ENCODE measurements at regions not wholly inside any gene's neighbourhood (a gene's known extent, or its start where the extent isn't known, plus 50 kb on each side); places are given as distances from the start of the nearest gene placed in this dataset.

DNA sequence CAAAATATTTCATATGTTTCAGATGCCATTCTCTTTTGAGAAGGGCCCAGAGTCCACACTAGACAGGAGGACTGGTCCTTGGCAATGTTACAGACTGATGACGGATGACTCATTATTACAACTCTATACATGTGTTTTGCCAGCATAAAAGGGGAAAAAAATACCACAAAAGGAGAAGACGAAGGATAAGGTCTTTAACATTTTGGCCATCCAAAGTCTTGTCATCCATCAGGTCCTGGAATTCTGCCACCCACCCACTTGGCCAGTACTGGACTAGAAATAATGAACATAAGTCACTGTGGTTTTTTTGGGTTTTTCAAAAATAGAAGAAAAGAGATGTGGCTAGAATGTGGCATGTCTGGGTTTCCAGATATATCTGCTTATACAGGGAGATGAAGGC, 57.7 kb upstream of the BDNF start:
- TF ChIP-seq CTCF (conservative IDR thresholded peaks at IDR 0.05 in 1 of 2, IDR thresholded peaks at IDR 0.05 in 1 of 2; ENCODE audit: low read depth in 1 of 2, low read length in 2 of 2) (no peak), EZH2 (IDR thresholded peaks at IDR 0.05; ENCODE audit: low read length, missing control alignments) (no peak)
- Histone ChIP-seq H2AFZ (ENCODE audit: low read length) (no peak overlapping the region), H4K20me1 (ENCODE audit: control insufficient read depth, extremely low read depth, insufficient read depth, low read length) (no peaks in the 10 kb centered on the region), H3K9me3 (ENCODE audit: control insufficient read depth, insufficient read depth, low read depth, low read length) (no peaks in the 10 kb centered on the region), H3K9ac (ENCODE audit: insufficient read depth, low read length) (no peak overlapping the region), H3K4me3 (replicated peaks in 1 of 4; ENCODE audit: control extremely low read depth in 1 of 4, insufficient read depth in 1 of 4, low read depth in 3 of 4, low read length in 4 of 4) (no peak overlapping the region), H3K27ac (ENCODE audit: insufficient read depth, low read length) (no peak overlapping the region), H3K4me1 (ENCODE audit: control insufficient read depth, extremely low read depth, insufficient read depth, low read length) (no peaks in the 10 kb centered on the region), H3K4me2 (ENCODE audit: extremely low read depth, insufficient read depth, low read length) (no peak overlapping the region), H3K36me3 (ENCODE audit: control insufficient read depth, insufficient read depth, low read length) (no peaks in the 10 kb centered on the region), H3K27me3 (ENCODE audit: control insufficient read depth, insufficient read depth, low read length) (no peaks in the 10 kb centered on the region), H3K79me2 (ENCODE audit: control insufficient read depth, insufficient read depth, low read length) (no peaks in the 10 kb centered on the region)
- peak; percentile 20 to 98 for DNase-seq (ENCODE audit: low read depth in 2 of 2)

DNA sequence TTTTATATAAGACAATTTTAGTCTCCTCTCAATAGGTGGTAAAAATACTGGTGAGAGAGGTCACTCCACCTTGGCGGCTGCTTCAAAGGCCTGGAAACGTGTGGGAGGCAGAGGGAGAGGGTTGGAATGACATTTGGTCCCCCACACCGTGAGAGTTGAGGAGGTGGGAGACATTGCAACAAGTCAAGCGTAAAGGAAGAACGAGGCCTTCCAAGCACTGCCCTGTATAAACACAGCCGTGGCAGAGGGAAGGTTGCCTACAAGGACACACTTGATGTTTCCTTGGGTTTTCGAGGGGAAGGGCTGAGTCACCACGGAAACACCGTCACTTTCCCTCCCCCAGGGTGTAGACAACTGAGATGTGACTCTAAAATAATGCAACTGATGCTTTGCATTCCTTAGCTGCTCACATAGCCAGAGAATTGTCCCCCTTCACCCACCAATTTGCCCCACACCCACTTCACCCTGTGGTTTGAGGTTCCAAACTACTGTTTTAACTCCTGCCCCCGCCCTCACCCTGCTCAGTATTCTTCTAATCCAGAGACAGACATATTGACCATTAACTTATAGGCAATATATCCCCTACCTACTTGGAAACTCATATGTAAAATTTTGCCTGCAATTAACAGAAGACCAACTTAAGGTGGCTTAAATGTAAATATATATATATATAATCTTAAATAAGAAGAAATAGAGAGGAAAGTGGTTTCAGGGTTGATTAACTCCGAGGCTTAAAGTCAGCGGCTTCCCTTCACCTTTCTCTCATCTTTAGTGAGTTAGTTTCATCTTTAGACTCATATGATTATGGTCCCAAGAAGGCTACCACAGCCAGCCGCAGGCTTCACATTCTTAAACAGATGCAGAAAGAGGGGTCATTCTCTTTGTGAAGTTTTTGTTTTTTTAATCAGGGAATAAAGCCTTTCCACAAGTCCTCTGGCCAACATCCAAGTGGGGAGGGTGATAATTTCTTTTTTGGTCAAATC, 54.1 kb upstream of the BDNF start:
- no peak overlapping the region for H2AFZ ChIP-seq (ENCODE audit: low read length)
- H4K20me1 ChIP-seq (ENCODE audit: control insufficient read depth, extremely low read depth, insufficient read depth, low read length), result no peaks in the 10 kb centered on the region
- no peak overlapping the region for H3K4me3 ChIP-seq (replicated peaks in 1 of 4; ENCODE audit: control extremely low read depth in 1 of 4, insufficient read depth in 1 of 4, low read depth in 3 of 4, low read length in 4 of 4)
- peak in 1 of 2 donors; percentile 96 for DNase-seq (ENCODE audit: low read depth in 2 of 2)
- no peaks in the 10 kb centered on the region for H3K36me3 ChIP-seq (ENCODE audit: control insufficient read depth, insufficient read depth, low read length)
- H3K9ac ChIP-seq (ENCODE audit: insufficient read depth, low read length), result no peak overlapping the region
- H3K27ac ChIP-seq (ENCODE audit: insufficient read depth, low read length), result no peak overlapping the region
- TF ChIP-seq CTCF (conservative IDR thresholded peaks at IDR 0.05 in 1 of 2, IDR thresholded peaks at IDR 0.05 in 1 of 2; ENCODE audit: low read depth in 1 of 2, low read length in 2 of 2) (no peak), EZH2 (IDR thresholded peaks at IDR 0.05; ENCODE audit: low read length, missing control alignments) (no peak)
- no peak overlapping the region for H3K4me2 ChIP-seq (ENCODE audit: extremely low read depth, insufficient read depth, low read length)
- H3K79me2 ChIP-seq (ENCODE audit: control insufficient read depth, insufficient read depth, low read length), result no peaks in the 10 kb centered on the region
- H3K9me3 ChIP-seq (ENCODE audit: control insufficient read depth, insufficient read depth, low read depth, low read length), result no peaks in the 10 kb centered on the region
- no peaks in the 10 kb centered on the region for H3K27me3 ChIP-seq (ENCODE audit: control insufficient read depth, insufficient read depth, low read length)
- H3K4me1 ChIP-seq (ENCODE audit: control insufficient read depth, extremely low read depth, insufficient read depth, low read length), result no peaks in the 10 kb centered on the region

All from fibroblast of lung (primary cell).